ENCODE measurements at regions not wholly inside any gene's neighbourhood (a gene's known extent, or its start where the extent isn't known, plus 50 kb on each side); places are given as distances from the start of the nearest gene placed in this dataset.

DNA sequence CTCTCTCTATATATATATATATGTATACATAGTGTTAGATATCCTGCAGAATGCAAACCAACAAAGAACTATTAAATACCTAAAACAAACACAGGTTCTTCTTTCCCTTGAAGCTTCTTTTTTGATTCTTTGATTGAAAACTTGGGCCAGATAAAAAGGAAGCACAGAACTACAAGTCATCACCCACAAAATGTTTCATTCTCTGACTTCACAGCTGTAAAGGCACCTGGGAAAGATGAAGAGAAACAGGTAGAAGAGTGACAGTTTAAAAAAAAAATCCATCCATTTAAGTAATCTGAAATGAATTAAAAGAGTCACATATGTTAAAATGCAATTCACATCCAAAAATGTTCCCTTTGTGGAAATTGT, 90.7 kb upstream of the FNDC3A start:
- no peak overlapping the region for H3K9ac ChIP-seq (ENCODE audit: insufficient read depth in 1 of 2, low read length in 2 of 2)
- no peak for DNase-seq
- H3K27me3 ChIP-seq (ENCODE audit: control insufficient read depth in 3 of 3, insufficient read depth in 3 of 3, low read length in 2 of 3), result no peaks in the 10 kb centered on the region
- H3K4me1 ChIP-seq (ENCODE audit: control insufficient read depth in 5 of 5, insufficient read depth in 5 of 5, low read length in 5 of 5), result no peaks in the 10 kb centered on the region
- H3K4me3 ChIP-seq, result no peak overlapping the region
- no peaks in the 10 kb centered on the region for H3K36me3 ChIP-seq (ENCODE audit: control insufficient read depth in 4 of 4, insufficient read depth in 4 of 4, low read length in 4 of 4)
- TF ChIP-seq, protein P1, sequence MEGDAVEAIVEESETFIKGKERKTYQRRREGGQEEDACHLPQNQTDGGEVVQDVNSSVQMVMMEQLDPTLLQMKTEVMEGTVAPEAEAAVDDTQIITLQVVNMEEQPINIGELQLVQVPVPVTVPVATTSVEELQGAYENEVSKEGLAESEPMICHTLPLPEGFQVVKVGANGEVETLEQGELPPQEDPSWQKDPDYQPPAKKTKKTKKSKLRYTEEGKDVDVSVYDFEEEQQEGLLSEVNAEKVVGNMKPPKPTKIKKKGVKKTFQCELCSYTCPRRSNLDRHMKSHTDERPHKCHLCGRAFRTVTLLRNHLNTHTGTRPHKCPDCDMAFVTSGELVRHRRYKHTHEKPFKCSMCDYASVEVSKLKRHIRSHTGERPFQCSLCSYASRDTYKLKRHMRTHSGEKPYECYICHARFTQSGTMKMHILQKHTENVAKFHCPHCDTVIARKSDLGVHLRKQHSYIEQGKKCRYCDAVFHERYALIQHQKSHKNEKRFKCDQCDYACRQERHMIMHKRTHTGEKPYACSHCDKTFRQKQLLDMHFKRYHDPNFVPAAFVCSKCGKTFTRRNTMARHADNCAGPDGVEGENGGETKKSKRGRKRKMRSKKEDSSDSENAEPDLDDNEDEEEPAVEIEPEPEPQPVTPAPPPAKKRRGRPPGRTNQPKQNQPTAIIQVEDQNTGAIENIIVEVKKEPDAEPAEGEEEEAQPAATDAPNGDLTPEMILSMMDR (IDR thresholded peaks at IDR 0.05; ENCODE audit: control extremely low read depth, extremely low read depth), result no peak
- H3K9me3 ChIP-seq (ENCODE audit: control insufficient read depth in 4 of 4, insufficient read depth in 3 of 4, low read length in 3 of 4), result no peaks in the 10 kb centered on the region
- no peak for ATAC-seq (ENCODE audit: insufficient read depth, low FRiP score)
- H3K27ac ChIP-seq (ENCODE audit: low read depth in 1 of 2, low read length in 1 of 2), result no peak overlapping the region

DNA sequence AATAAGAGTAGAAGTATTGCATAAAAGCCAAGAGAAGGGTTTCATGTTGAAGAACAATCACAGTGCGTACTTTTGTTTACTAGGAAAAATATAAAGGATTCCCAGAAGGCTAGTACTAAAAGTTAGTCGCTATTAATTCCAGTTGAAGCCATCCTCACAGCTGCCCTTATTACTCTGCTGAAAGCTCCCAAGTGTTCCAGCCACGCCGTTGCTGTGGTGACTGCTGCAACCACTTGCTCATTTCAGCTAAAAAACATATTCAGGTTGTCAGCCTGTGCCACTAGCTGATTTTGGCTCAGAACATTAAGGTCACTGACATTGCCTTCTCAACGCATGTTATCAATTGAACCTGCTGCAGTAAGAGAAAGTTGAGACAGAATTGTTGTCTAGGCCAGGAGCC, 87.1 kb upstream of the FNDC3A start:
- ATAC-seq (ENCODE audit: insufficient read depth, low FRiP score) (no peak), DNase-seq (no peak)
- no peak overlapping the region for H3K9ac ChIP-seq (ENCODE audit: insufficient read depth in 1 of 2, low read length in 2 of 2)
- H3K4me1 ChIP-seq (ENCODE audit: control insufficient read depth in 5 of 5, insufficient read depth in 5 of 5, low read length in 5 of 5), result peaks cover 0 to 3% (median 0%) of the 10 kb centered on the region in 5 donors
- no peaks in the 10 kb centered on the region for H3K27me3 ChIP-seq (ENCODE audit: control insufficient read depth in 3 of 3, insufficient read depth in 3 of 3, low read length in 2 of 3)
- H3K27ac ChIP-seq (ENCODE audit: low read depth in 1 of 2, low read length in 1 of 2), result no peak overlapping the region
- H3K4me3 ChIP-seq, result no peak overlapping the region
- no peaks in the 10 kb centered on the region for H3K9me3 ChIP-seq (ENCODE audit: control insufficient read depth in 4 of 4, insufficient read depth in 3 of 4, low read length in 3 of 4)
- no peaks in the 10 kb centered on the region for H3K36me3 ChIP-seq (ENCODE audit: control insufficient read depth in 4 of 4, insufficient read depth in 4 of 4, low read length in 4 of 4)
- TF ChIP-seq, protein P1 (IDR thresholded peaks at IDR 0.05; ENCODE audit: control extremely low read depth, extremely low read depth), result no peak
- 92 to 94% methylated on average over 5 of the region's 5 CpGs for WGBS, 2 donors

DNA sequence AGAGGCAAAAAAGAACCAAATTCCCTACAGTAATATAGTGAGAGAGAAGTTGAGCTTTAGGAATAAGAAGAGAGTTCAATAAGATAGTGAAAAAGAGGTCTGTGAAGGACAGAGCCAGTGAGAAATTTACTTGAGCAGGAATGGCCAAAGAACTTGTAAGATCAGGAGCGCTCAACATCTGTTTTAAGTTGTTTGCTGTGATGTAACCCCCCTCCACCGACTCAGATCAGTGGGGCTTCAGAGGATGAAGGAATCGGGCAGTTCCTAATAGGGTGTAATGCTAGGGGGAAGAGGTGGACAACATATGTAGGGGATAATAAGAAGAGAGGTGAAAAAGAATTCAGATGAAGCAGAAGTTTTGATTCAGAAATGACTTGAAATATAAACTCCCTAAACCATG, 85.3 kb upstream of the FNDC3A start:
- WGBS, 2 donors, result 63 to 65% methylated on average over 3 of the region's 3 CpGs
- peaks cover 0 to 3% (median 0%) of the 10 kb centered on the region in 5 donors for H3K4me1 ChIP-seq (ENCODE audit: control insufficient read depth in 5 of 5, insufficient read depth in 5 of 5, low read length in 5 of 5)
- no peaks in the 10 kb centered on the region for H3K27me3 ChIP-seq (ENCODE audit: control insufficient read depth in 3 of 3, insufficient read depth in 3 of 3, low read length in 2 of 3)
- DNase-seq, result no peak
- no peak overlapping the region for H3K9ac ChIP-seq (ENCODE audit: insufficient read depth in 1 of 2, low read length in 2 of 2)
- no peaks in the 10 kb centered on the region for H3K9me3 ChIP-seq (ENCODE audit: control insufficient read depth in 4 of 4, insufficient read depth in 3 of 4, low read length in 3 of 4)
- H3K4me3 ChIP-seq, result no peak overlapping the region
- ATAC-seq (ENCODE audit: insufficient read depth, low FRiP score), result no peak
- no peaks in the 10 kb centered on the region for H3K36me3 ChIP-seq (ENCODE audit: control insufficient read depth in 4 of 4, insufficient read depth in 4 of 4, low read length in 4 of 4)
- no peak overlapping the region for H3K27ac ChIP-seq (ENCODE audit: low read depth in 1 of 2, low read length in 1 of 2)
- TF ChIP-seq, protein P1 (IDR thresholded peaks at IDR 0.05; ENCODE audit: control extremely low read depth, extremely low read depth), result no peak

DNA sequence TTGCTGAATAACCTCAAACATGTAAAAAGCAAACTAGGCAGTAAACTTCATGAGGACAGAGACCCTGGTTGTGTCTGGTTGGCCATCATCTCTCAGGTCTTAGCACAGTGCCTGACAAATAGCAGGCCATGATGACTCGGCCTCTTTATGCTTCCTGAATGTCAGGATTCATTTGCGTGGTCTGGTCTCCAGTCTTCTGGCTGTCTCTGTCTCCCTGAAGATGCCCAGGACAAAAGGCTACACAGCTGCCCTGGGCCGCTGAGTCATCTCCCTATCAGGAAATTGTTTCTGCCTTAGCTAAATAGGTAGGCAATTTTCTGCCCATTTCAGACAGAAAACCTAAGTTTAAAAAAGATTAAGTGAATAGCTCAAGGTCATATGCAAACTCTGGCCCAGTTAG, 84.1 kb upstream of the FNDC3A start:
- H3K9ac ChIP-seq (ENCODE audit: insufficient read depth in 1 of 2, low read length in 2 of 2), result no peak overlapping the region

More for the DNA sequence above, 84.1 kb upstream of the FNDC3A start:
- ATAC-seq (ENCODE audit: insufficient read depth, low FRiP score), result no peak
- WGBS, 2 donors, result 53 to 71% methylated on average over 3 of the region's 3 CpGs
- DNase-seq, result no peak
- H3K9me3 ChIP-seq (ENCODE audit: control insufficient read depth in 4 of 4, insufficient read depth in 3 of 4, low read length in 3 of 4), result no peaks in the 10 kb centered on the region
- H3K4me3 ChIP-seq, result no peak overlapping the region
- H3K27ac ChIP-seq (ENCODE audit: low read depth in 1 of 2, low read length in 1 of 2), result peak overlapping the region in 1 of 2 donors; percentile 73
- TF ChIP-seq, protein P1 (IDR thresholded peaks at IDR 0.05; ENCODE audit: control extremely low read depth, extremely low read depth), result no peak
- peaks cover 0 to 3% (median 0%) of the 10 kb centered on the region in 5 donors for H3K4me1 ChIP-seq (ENCODE audit: control insufficient read depth in 5 of 5, insufficient read depth in 5 of 5, low read length in 5 of 5)
- no peaks in the 10 kb centered on the region for H3K36me3 ChIP-seq (ENCODE audit: control insufficient read depth in 4 of 4, insufficient read depth in 4 of 4, low read length in 4 of 4)
- no peaks in the 10 kb centered on the region for H3K27me3 ChIP-seq (ENCODE audit: control insufficient read depth in 3 of 3, insufficient read depth in 3 of 3, low read length in 2 of 3)

Measured in lung (tissue), 11 donors.